NCI-H524 (cell line): ENCODE measurements at regions not wholly inside any gene's neighbourhood (a gene's known extent, or its start where the extent isn't known, plus 50 kb on each side); places are given as distances from the start of the nearest gene placed in this dataset.
"Not testable (repeated sequence)": the region's sequence is repeated elsewhere in the genome, so short reads cannot be mapped to it uniquely, and the experiment has no call there.

Source experiments
- DNase-seq, 2 experiments: peaks; one replicate each; lab custom pipeline; 2025; lab: John Stamatoyannopoulos, UW

DNA sequence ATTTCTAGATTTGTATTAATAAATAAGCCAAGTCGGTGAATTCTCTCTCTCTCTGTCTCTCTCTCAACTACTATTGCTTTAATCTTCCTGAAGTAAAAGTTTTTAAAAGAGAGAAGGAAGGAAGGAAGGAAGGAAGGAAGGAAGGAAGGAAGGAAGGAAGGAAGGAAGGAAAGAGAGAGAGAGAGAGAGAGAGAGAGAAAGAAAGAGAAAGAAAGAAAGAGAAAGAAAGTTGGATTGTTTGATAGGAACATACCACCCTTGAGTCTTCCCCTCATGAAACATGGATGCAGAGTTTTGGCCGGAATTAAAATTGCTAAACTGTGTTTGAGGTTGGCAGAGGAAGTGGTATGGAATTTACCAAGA is 159.9 kb upstream of the NR2F2 start:
- not testable (repeated sequence) for DNase-seq

DNA sequence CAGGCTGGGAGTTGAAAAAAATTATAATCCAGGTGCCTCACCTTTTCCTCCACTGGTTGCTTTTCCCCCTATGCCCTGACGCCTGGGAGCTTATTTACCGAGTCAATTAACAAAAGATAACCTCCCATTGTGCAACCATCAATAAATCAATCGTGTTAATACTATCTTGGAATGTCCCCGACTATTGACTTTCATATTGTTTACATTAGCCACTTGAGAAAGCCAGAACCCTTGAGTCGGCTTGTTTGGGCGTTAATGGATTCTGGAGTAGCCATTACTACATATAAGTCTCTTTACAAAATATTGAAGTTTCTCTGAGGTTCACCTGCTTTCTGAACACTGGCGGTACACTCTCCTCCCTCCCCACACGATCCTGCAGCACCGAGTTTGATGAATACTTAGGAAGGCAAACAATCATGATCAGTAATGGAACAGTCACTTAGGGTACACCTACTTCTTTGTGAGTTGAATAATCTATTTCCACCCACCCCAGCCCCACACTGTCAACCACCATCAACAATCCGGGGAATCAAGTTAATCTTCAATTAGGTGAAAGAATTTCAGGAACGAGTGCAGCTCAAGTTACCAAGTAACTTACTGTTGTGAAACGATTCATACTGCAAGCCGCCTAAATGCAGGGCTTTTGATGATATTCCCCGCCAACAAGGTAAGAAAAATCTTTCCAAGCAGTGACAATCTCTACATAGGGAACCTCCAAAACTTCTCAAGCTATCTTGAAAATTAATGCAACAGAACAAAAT is 159.3 kb upstream of the NR2F2 start:
- no peak for DNase-seq

DNA sequence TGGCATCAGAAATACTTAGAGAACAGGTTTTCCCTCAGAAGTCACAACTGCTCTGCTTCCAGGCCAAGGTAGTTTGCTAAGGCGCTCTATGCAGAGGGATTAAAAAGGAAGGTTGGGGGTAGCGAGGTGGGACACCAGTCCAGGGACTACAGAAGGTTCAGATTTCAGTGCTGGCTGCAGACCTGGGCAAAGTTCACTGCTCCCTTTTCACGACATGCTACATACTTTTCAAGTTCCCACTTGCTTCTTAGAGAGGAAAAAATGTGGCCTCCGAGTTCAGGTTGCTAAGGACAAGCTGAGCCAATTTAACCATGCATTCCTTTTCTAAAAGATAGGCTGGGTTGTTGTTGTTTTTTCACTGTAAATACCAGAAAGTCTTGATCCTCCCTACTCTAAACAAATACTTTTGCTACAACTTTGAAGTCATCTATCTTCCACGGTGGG is 158.6 kb upstream of the NR2F2 start:
- DNase-seq: no peak

DNA sequence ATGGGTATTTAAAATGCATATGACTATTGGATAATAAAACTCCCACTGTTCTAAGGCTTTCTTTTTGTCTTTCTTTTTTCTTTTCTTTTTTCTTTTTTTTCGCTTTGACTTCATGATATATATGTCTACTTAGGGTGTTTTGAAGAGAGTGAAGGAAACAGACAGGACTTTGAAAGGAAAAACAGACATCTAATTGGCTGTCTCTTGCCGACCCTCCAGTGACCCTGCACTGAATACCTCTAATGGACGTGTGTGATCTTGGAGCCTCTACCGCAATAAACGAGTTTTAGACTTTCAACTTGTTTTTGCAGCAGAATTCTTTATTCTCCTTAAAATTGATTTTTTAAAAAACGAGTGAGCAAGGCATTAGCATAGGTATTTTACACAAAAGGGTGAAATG is 158.1 kb upstream of the NR2F2 start:
- no peak for DNase-seq

DNA sequence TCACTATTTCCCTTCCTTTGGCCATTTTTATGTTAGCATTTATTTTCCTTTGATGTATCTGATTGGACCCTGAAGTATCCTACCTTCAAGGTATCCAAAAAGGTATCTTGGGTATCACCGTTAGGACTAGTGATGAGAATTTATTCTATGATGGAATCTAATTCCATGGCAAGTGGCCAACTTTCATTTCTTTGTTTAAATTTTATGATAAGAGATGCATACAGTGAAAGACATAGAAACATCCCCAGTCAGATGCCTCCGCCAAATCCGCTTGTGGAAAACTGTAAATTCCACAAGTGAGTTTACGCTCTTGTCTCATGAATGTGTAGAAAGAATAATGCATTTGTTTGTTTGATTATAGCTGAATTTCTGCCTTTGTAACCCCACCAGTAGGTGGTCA is 153.7 kb upstream of the NR2F2 start:
- DNase-seq: no peak

DNA sequence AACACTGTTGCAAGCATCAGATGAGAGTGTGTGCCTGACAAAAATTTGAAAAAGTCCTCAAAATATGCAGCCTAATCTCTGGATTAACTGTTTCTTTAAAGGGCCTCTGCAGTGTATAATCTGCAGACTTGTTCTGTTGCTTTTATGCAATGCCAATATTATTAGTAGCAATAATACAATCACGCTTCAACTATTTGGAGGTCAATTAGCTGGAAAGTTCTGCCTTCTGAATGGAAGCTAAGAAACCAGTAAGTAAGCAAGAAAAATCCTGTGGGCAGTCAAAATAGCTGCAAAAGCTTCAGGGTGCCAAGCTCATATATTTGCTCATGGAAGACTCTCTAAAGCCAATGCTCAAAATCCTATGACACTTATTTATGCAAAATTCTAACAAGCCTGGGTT is 153.2 kb upstream of the NR2F2 start:
- no peak for DNase-seq

DNA sequence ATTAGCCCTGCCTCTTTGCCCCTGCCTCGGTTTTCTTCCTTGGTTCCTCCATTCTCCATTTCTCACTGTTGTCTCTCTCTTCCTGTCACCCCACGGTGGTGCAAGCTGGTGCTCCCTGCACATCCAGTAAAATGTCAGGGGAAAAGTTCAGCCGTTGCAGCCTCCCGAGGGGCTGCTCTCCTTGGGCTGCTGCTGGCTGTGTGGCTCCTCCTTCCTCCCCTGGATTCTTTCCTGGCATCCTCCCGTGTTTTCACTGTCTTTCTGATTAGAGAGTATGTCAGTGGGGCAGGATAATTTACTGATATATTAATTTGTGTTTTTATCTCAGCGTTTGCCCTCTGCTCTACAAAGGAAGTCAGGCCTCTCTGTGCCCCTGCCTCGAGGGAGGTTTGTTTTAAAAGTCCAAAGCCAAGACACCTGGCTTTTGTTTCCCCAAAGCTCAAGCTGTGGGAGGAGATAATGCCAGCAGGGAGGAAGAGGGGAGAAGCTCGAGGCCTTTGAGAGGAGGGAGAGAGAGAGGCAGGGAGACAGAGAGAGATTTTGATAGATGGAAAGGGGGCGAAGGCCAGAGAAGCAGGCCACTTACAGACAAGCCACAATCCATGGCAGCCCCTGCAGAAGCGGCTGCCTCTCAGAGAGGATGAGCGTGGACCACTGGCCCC is 150.3 kb upstream of the NR2F2 start:
- no peak for DNase-seq

DNA sequence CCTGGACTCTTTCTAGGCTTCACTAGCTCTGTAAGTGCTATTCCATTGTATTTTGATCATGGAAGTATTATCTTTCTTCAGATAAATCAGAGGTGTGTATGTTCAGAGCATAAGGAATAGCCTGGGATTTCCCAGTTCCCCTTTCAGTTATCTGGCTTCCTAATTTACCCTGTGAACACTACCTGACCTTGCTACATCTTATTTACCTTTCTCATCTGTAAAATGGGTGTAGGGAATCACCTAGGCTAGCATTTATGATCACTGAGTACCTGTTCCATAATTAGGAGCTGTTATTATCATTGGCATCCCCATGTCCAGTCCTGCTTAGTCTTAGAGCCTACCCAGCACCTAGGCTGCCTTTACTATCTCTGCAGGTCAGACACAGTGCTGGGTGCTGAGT is 149.3 kb upstream of the NR2F2 start:
- no peak for DNase-seq

DNA sequence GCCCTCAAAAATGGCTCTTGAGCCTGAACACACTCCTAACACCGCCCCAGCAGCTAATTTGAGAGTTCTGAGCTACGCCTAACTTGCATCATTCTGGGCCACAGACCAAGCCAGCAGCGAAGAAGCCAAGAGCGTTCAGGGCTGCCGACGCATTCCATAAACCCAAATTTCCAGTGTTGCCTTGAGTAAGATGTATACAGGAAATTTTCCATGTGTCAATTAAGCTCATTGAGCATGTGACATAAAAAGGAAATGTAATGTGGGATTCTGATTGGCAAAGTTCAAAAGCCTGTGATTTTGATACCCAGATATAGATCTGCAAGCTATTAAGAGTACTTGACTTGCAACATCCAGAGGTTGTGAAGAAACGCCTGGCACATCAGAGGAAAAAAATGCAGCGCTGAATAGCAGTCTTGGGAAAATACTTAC is 148.6 kb upstream of the NR2F2 start:
- DNase-seq: no peak

DNA sequence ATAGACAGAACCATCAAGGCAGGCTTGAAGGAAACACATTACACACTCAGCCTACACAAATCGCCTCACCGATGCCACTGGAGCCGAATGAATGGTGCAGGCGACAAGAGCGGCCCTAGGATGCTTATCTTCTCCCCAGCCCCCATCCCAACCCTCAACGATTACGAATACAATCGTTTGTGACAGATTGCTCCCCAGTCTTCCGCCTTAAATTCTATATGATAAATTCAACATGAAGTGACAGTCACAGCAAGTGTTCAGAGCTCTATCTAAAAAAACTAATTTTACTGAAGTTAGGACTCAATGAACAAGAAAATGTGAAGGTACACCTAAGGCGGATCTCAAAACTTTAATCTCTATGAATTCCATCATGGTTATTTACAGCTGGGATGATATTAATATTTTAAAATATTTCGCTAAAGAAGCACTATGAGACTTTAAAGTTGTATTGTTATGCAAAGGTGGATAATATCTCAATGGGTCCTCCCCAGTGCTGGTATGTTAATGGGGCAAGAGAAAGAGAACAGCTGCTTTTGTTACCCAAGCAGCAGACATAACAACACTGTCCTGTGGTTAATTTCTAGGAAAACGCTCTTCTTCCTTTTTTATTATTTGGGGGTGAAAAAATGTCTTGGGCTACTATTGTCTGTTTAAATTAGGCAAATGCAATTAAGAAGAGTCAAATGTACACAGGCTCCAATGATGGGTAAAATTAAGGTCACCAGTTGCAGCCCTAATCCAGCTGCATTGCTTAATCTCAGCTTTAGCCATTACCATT is 147.6 kb upstream of the NR2F2 start:
- DNase-seq: no peak

DNA sequence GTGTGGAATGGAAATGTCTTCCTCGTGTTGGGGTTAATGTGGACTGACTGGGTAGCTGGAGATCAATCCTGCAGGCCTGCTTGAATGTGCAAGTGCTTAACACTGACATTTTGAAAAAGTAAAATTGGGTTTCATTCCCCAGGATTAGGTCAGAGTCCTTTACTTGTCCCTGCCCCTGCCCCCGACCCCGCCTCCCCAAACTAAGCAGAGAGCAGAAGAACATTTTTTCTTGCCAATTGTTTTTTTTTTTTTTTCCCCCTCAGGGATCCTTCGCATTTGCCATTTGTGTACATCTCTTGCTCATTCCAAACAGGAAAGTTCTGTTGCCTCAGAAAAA is 147.0 kb upstream of the NR2F2 start:
- no peak for DNase-seq

DNA sequence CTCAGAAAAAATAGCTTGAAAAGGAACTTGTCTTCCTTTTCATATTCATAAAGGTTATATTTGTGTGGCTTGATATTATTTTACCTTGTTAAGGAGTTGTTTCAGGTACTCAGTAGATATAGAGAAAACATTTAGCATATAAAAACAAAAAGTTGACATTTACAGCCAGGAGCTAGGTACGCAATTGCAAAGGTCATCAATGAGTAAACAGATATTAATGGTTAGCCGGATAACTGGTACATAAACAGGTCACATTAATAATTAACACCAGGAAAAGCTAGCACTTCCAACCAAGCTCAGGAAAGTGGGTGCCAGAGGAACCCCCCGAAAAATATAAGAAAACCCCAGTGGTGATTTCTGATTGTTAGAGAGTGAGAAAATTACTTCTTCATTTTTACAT is 146.6 kb upstream of the NR2F2 start:
- no peak for DNase-seq

DNA sequence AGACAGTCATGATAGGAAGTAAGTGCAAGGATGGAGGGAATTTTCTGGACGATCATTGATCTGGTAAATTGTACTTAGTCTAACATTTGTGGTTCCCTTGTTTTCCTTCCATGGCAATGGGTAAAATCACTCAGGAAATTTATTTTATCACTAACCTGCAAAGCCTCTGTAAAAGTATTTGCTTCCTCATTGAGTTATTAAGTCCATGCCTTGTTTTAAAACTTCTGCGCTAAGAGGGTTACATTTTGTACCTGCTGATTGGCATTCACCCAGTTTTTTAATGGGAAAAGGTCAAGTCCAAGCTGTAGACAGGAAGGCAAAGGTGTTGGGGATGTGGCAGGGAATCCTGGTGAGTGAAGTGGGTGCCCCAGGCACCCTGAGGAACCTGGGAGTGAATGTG is 146.2 kb upstream of the NR2F2 start:
- no peak for DNase-seq

DNA sequence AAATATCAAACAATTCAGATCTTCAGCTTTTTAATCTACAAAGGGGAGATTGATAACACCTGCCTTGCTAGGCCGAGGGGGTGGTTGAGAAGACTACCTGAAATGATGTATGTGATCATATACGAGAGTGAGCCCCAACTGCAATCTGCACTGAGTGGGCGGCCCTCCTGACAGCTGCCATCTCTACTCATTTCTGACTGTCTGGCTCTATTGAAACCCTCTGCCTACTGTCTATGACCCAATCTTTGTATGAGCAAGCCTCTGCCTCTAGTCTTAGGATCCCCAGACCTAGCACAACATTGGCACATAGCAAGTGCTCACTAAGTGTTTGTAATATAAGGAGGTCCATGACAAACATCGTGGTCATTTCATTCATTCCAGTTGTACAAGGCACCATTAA is 144.4 kb upstream of the NR2F2 start:
- DNase-seq: no peak

DNA sequence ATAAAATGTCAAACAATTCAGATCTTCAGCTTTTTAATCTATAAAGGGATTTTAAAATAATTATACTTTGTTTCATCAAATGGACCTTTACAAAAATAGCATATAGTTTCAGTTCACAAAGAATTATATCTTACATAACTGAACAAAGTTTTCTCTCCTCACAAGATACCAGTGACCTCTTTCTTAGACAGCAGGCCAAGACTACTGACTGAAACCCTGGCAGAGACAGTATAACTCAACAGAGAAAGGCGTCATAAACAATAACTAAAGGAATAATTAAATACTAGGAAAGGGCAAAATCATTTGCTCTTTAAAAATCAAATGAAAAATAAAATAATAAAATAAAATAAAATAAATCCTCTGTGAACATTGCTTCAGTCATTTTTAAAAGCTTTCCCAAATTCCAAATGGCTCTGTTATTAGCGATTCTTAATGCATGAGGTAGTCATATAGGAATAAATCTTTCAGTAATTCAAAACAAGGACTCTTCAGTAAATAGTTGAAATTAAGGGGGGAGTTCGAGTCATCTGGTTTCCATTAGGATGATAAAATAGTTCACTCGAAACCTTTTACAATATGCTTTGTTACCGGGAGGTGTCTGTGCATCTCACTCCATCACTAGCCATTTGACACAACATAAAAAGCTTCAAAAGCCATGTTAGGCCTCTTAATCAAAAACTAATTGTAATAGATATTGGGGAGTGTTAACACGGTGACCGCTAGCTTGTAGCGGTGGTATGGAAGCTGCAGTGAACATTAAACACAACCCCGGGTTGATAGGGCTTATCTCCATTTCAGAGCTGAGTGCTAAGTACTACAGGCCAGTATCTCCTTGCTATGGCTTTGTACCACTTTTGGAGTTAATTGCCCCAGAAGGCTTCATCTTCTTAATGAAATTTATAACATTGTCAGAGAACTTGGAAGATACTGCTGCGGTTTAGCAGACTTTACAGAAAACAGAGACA is 142.9 kb upstream of the NR2F2 start:
- DNase-seq: no peak

DNA sequence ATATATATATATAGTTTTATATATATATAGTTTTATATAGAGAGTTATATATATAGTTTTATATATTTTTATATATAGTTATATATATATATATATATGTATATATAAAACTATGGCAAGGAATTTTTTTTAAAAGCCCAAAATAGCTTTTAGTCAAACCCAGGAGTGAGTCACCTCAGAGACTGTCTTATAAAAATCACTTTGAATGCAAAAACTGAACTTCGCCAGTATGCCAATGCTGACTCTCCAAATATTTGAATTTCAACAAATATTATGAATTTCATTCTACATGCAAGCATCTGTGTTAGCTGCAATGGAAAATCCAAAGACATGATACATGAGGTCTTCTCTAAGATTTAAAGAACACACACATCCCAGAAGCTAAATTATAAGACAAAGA is 132.8 kb upstream of the NR2F2 start:
- no peak for DNase-seq

DNA sequence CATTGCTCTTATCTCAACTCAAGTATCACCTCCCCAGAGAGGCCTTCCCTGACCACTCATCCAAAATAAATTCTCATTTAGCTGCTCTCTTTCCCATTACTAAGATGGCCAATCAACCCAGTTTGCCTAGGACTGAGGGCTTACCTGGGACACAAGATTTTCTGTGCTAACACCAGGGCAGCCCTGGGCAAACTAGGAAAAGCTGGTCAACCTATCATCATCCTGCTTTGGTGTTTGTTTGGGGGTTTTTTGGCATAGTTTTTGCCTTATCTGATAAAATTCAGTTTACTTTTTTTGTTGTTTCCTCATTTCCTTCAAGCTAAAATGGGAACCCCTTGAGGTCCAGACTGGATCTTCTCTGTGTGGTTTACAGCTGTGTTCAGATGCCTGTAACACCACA is 131.4 kb upstream of the NR2F2 start:
- no peak for DNase-seq

DNA sequence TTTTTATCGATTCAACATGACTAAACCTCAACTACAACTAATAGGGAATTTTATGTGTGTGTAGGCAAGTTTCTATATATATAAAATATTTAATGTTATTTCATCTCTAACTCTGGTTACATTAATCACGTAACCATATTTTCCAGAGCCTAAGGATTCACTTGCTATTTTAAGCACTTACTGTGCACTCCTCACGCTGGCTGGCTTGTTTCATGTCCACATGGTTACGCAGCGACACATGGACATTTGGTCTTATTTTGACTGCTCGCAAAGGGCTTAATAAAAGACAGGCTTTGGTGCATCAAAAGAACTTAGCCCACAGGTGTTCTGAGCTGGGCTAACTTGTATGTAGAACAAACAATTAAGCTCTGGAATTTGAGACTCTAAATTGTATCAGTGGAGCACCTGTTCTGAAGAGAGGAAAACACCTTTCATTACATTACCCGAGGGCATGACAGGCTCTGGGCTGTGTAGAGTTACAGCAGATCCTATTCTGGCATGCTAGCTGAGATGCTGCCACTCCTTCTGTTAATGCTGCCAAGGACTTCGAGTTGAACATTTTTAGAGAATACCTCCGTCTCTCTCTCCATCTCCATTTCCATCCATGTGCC is 130.0 kb upstream of the NR2F2 start:
- no peak for DNase-seq

DNA sequence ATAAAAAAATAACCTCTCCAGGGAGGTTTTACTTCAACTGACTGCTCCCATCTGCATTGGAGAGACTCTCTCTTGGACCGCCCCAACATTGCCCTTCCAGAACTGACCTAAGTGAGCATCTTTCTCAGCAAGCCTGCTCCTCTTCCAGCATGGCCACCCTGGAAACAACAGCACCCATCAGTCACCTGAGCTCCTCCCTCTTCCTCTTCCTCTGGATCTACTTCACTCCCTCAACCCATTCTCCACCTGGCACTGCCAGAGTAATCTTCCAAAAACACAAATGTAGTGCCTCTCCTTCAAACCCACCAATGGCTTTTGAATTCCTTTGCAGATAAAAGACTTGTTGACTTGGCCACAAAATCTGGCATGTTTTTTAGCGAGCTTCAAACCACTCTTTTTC is 128.8 kb upstream of the NR2F2 start:
- no peak for DNase-seq

DNA sequence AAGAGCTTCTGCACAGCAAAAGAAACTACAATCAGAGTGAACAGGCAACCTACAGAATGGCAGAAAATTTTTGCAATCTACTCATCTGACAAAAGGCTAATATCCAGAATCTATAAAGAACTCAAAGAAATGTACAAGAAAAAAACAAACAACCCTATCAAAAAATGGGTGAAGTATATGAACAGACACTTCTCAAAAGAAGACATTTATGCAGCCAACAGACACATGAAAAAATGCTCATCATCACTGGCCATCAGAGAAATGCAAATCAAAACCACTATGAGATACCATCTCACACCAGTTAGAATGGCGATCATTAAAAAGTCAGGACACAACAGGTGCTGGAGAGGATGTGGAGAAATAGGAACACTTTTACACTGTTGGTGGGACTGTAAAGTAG is 124.9 kb upstream of the NR2F2 start:
- not testable (repeated sequence) for DNase-seq

DNA sequence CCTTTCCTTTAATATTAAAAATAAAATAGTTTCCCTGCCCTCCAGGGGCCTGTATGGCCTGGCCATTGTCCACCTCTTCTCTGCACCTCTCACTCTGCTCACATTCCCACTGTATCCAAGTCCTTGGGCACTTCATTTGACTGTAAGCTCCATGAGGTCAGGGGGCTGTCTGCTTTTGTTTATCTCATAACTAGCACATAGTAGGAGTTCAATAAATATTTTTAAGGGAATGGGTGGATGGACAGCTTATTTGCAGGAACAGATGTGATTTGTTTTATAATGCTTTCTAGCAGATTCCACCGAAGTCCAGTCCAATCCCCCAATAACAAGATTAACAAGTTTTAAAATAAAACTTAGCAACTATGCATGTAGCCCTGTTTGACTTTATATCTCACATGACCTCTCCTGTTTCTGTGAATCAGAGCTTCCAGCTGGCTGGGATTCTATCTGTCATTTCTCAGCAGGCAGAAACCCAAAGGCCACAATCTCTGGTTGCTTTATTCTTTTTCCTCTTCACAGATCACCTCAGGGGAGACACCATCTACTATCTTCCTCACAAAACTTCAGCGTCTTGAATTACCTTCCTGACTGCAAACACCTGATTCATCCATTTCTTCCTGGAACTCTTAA is 123.0 kb upstream of the NR2F2 start:
- no peak for DNase-seq
